Neural progenitor cell (in vitro differentiated cells): ENCODE measurements at regions not wholly inside any gene's neighbourhood (a gene's known extent, or its start where the extent isn't known, plus 50 kb on each side); places are given as distances from the start of the nearest gene placed in this dataset.

Source experiments
- CTCF ChIP-seq: fragments of 200-600 bp; sonication (generic); IDR thresholded peaks from 2 replicates; pipeline ENCODE4 v1.5.1; 2017; ENCODE audit warnings: antibody characterized with exemption, mild to moderate bottlenecking
- EZH2 ChIP-seq: fragments of 200-600 bp; sonication (generic); IDR thresholded peaks from 2 replicates; pipeline ENCODE4 v1.6.1; 2017; ENCODE audit warnings: antibody characterized with exemption, mild to moderate bottlenecking, moderate library complexity
- EZH2phosphoT487 ChIP-seq: fragments of 200-600 bp; sonication (generic); IDR thresholded peaks from 2 replicates; pipeline ENCODE4 v1.6.1; 2017; ENCODE audit warnings: antibody characterized with exemption

- no peak for TF ChIP-seq CTCF
- TF ChIP-seq EZH2phosphoT487, result no peak
- no peak for TF ChIP-seq EZH2
Observed at GRCh38 chr15:39219608-39220007, 361.3 kb upstream of the THBS1 start.
